Prostate gland (tissue), 2 donors: ENCODE measurements at regions not wholly inside any gene's neighbourhood (a gene's known extent, or its start where the extent isn't known, plus 50 kb on each side); places are given as distances from the start of the nearest gene placed in this dataset.

Experiments used
- DNase-seq: peaks from one replicate; pipeline ENCODE4 v3.0.0-alpha.2; 2019; ENCODE audit warnings: low spot score
- H3K27ac ChIP-seq, 2 donors: fragments of 200-600 bp; sonication (generic); 2 replicates each; pipeline ENCODE4 v1.5.1; 2017 to 2019
- H3K27me3 ChIP-seq: fragments of 200-600 bp; sonication (generic); replicated peaks from 2 replicates; pipeline ENCODE4 v1.5.1; 2019; ENCODE audit not compliant: insufficient read depth
- H3K36me3 ChIP-seq, 2 donors: fragments of 200-600 bp; sonication (generic); 1 replicate in 1 of 2; 2 replicates in 1 of 2; pipeline versions ENCODE4 v1.5.1 to v1.8.1; 2017 to 2019
- H3K4me1 ChIP-seq: fragments of 200-600 bp; sonication (generic); replicated peaks from 2 replicates; pipeline ENCODE4 v1.5.1; 2019
- H3K4me3 ChIP-seq, 2 donors: fragments of 200-600 bp; sonication (generic); 2 replicates each; pipeline ENCODE4 v1.5.1; 2017 to 2019
- H3K9me3 ChIP-seq: fragments of 200-600 bp; sonication (generic); 2 replicates; pipeline ENCODE4 v1.5.1; 2017
- POLR2A ChIP-seq: fragments of 450-650 bp; IDR thresholded peaks from one replicate; pipeline ENCODE4 v1.6.1; 2016; ENCODE audit warnings: antibody characterized with exemption, mild to moderate bottlenecking
- POLR2AphosphoS5 ChIP-seq: sonication (generic); formaldehyde crosslinking; IDR thresholded peaks from one replicate; pipeline ENCODE4 v1.6.1; 2017; ENCODE audit warnings: antibody characterized with exemption
- WGBS: methylation state at CpG from one replicate; pipeline ENCODE4 v1.1.5; 2018; 5-methylcytosine and 5-hydroxymethylcytosine counted together
- intact Hi-C: fragments of 100-400 bp; cut with DNase I; formaldehyde crosslinking; loops from one replicate; pipeline ENCODE4 v1.14.2; 2022
- TF ChIP-seq, protein P1 (sequence below), 4 experiments: fragments of 200-600 bp in 2 of 4; fragments of 450-650 bp in 2 of 4; sonication (generic) in 2 of 4; IDR thresholded peaks; 1 replicate in 3 of 4; 2 replicates in 1 of 4; pipeline ENCODE4 v1.5.1; 2016 to 2019; ENCODE audit warnings: antibody characterized with exemption in 4 of 4, mild to moderate bottlenecking in 2 of 4, moderate library complexity in 2 of 4

GRCh38 chr3:102614021-102614569 is 179.3 kb downstream of the ZPLD1 start:
- 84% methylated on average over 2 of the region's 2 CpGs for WGBS
- H3K4me3 ChIP-seq = no peak overlapping the region
- no peak for DNase-seq
- no peaks in the 10 kb centered on the region for H3K9me3 ChIP-seq
- no peak for TF ChIP-seq POLR2A
- TF ChIP-seq, protein P1, sequence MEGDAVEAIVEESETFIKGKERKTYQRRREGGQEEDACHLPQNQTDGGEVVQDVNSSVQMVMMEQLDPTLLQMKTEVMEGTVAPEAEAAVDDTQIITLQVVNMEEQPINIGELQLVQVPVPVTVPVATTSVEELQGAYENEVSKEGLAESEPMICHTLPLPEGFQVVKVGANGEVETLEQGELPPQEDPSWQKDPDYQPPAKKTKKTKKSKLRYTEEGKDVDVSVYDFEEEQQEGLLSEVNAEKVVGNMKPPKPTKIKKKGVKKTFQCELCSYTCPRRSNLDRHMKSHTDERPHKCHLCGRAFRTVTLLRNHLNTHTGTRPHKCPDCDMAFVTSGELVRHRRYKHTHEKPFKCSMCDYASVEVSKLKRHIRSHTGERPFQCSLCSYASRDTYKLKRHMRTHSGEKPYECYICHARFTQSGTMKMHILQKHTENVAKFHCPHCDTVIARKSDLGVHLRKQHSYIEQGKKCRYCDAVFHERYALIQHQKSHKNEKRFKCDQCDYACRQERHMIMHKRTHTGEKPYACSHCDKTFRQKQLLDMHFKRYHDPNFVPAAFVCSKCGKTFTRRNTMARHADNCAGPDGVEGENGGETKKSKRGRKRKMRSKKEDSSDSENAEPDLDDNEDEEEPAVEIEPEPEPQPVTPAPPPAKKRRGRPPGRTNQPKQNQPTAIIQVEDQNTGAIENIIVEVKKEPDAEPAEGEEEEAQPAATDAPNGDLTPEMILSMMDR (IDR thresholded peaks at IDR 0.05) = no peak
- no peak for TF ChIP-seq POLR2AphosphoS5
- H3K27ac ChIP-seq = no peak overlapping the region
- H3K36me3 ChIP-seq = no peaks in the 10 kb centered on the region
- H3K27me3 ChIP-seq = no peaks in the 10 kb centered on the region
- H3K4me1 ChIP-seq = no peaks in the 10 kb centered on the region
- intact Hi-C loops = no loop called here

GRCh38 chr3:102614585-102614984 is 179.8 kb downstream of the ZPLD1 start:
- WGBS = 61% methylated on average over 2 of the region's 2 CpGs
- no peaks in the 10 kb centered on the region for H3K36me3 ChIP-seq

DNA sequence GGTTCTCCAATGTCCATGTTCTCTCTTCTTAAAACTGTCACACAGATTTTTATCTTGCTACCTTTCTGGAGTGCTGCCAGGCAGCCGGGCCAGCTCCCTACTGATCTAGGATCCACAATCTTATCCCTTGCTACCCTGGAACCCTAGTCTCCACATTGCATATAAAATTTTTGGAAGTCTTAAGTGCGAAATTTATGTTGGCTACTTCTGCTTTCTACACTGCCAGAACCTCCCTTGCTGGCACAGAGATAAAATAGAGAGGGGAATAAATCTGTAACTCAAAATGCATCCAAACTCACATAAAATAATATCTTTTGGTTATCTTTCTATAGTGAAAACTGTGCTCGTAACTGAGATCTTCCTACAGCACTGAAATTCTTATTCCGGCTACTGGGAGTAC is 182.6 kb downstream of the ZPLD1 start:
- no peak overlapping the region for H3K4me3 ChIP-seq
- no peaks in the 10 kb centered on the region for H3K36me3 ChIP-seq
- no peak overlapping the region for H3K27ac ChIP-seq
- no peaks in the 10 kb centered on the region for H3K4me1 ChIP-seq
- no peaks in the 10 kb centered on the region for H3K9me3 ChIP-seq
- H3K27me3 ChIP-seq = no peaks in the 10 kb centered on the region
- intact Hi-C loops = no loop called here
- 32% methylated on average over 4 of the region's 4 CpGs for WGBS
- DNase-seq = no peak
- TF ChIP-seq POLR2AphosphoS5 (no peak), POLR2A (no peak)
- TF ChIP-seq, protein P1 (IDR thresholded peaks at IDR 0.05) = no peak

More at GRCh38 chr3:102614585-102614984, 179.8 kb downstream of the ZPLD1 start:
- intact Hi-C loops = no loop called here
- H3K4me3 ChIP-seq = no peak overlapping the region
- no peak for DNase-seq
- H3K9me3 ChIP-seq = no peaks in the 10 kb centered on the region
- TF ChIP-seq POLR2A = no peak
- TF ChIP-seq, protein P1 (IDR thresholded peaks at IDR 0.05) = no peak
- no peak for TF ChIP-seq POLR2AphosphoS5
- no peaks in the 10 kb centered on the region for H3K4me1 ChIP-seq
- H3K27me3 ChIP-seq = no peaks in the 10 kb centered on the region
- H3K27ac ChIP-seq = no peak overlapping the region

GRCh38 chr3:102619361-102619760 is 184.5 kb downstream of the ZPLD1 start:
- Histone ChIP-seq H3K4me3 (no peak overlapping the region), H3K9me3 (no peaks in the 10 kb centered on the region), H3K27ac (no peak overlapping the region), H3K27me3 (no peaks in the 10 kb centered on the region), H3K36me3 (no peaks in the 10 kb centered on the region), H3K4me1 (no peaks in the 10 kb centered on the region)
- TF ChIP-seq, protein P1 (IDR thresholded peaks at IDR 0.05) = no peak
- TF ChIP-seq POLR2A (no peak), POLR2AphosphoS5 (no peak)
- no peak for DNase-seq
- intact Hi-C loops = no loop called here
- 94% methylated on average over 1 of the region's 1 CpG for WGBS

- H3K9me3 ChIP-seq = no peaks in the 10 kb centered on the region
- no peaks in the 10 kb centered on the region for H3K36me3 ChIP-seq
- H3K4me3 ChIP-seq = no peak overlapping the region
- intact Hi-C loops = no loop called here
- no peaks in the 10 kb centered on the region for H3K27me3 ChIP-seq
- TF ChIP-seq POLR2A (no peak), POLR2AphosphoS5 (no peak)
- TF ChIP-seq, protein P1 (IDR thresholded peaks at IDR 0.05) = no peak
- no peak for DNase-seq
- no peak overlapping the region for H3K27ac ChIP-seq
- H3K4me1 ChIP-seq = no peaks in the 10 kb centered on the region
Observed at GRCh38 chr3:102629943-102630342, 195.1 kb downstream of the ZPLD1 start.
